MM.1S (cell line): ENCODE measurements at regions not wholly inside any gene's neighbourhood (a gene's known extent, or its start where the extent isn't known, plus 50 kb on each side); places are given as distances from the start of the nearest gene placed in this dataset.

Source experiments
- DNase-seq: peaks from one replicate; pipeline ENCODE4 v3.0.0-alpha.2; 2015
- H2AFZ ChIP-seq: fragments of 300-600 bp; sonication (generic); 2 replicates; pipeline ENCODE4 v1.6.0; 2016; ENCODE audit warnings: antibody characterized with exemption, low read length
- H3F3A ChIP-seq: fragments of 300-600 bp; sonication (generic); 2 replicates; pipeline ENCODE4 v1.6.1; 2016; ENCODE audit warnings: mild to moderate bottlenecking, antibody characterized with exemption, low read length, moderate library complexity, mixed read lengths; ENCODE audit not compliant: insufficient read depth
- H3K27ac ChIP-seq: fragments of 300-600 bp; sonication (generic); 2 replicates; pipeline ENCODE4 v1.5.1; 2016; ENCODE audit warnings: mild to moderate bottlenecking, low read length
- H3K27me3 ChIP-seq: fragments of 300-600 bp; sonication (generic); replicated peaks from 2 replicates; pipeline ENCODE4 v1.6.0; 2016; ENCODE audit warnings: low read length; ENCODE audit not compliant: insufficient read depth
- H3K36me3 ChIP-seq: fragments of 300-600 bp; sonication (generic); replicated peaks from 2 replicates; pipeline ENCODE4 v1.6.1; 2016; ENCODE audit warnings: mild to moderate bottlenecking, low read length, mixed read lengths; ENCODE audit not compliant: insufficient read depth
- H3K4me1 ChIP-seq: fragments of 300-600 bp; sonication (generic); 2 replicates; pipeline ENCODE4 v1.6.1; 2016; ENCODE audit warnings: low read length, mixed read lengths
- H3K4me2 ChIP-seq: fragments of 300-600 bp; sonication (generic); 2 replicates; pipeline ENCODE4 v1.6.0; 2016; ENCODE audit warnings: low read depth, low read length
- H3K4me3 ChIP-seq: fragments of 300-600 bp; sonication (generic); 2 replicates; pipeline ENCODE4 v1.5.1; 2016; ENCODE audit warnings: low read length, mixed read lengths
- H3K79me2 ChIP-seq: fragments of 300-600 bp; sonication (generic); 2 replicates; pipeline ENCODE4 v1.6.1; 2016; ENCODE audit warnings: mixed run types, low read length, mixed read lengths
- H3K9ac ChIP-seq: fragments of 300-600 bp; sonication (generic); 2 replicates; pipeline ENCODE4 v1.6.1; 2016; ENCODE audit warnings: low read length, mixed read lengths
- H3K9me2 ChIP-seq: fragments of 300-600 bp; sonication (generic); replicated peaks from 2 replicates; pipeline ENCODE4 v1.6.1; 2016; ENCODE audit warnings: mild to moderate bottlenecking, low read length, mixed read lengths; ENCODE audit not compliant: insufficient read depth
- H3K9me3 ChIP-seq: fragments of 300-600 bp; sonication (generic); replicated peaks from 2 replicates; pipeline ENCODE4 v1.6.1; 2016; ENCODE audit warnings: mild to moderate bottlenecking, low read length, mixed read lengths; ENCODE audit not compliant: insufficient read depth
- H4K20me1 ChIP-seq: fragments of 300-600 bp; sonication (generic); 2 replicates; pipeline ENCODE4 v1.6.1; 2016; ENCODE audit warnings: mild to moderate bottlenecking, low read length, moderate library complexity, mixed read lengths; ENCODE audit not compliant: insufficient read depth
- EZH2 ChIP-seq: fragments of 300-600 bp; sonication (generic); optimal IDR thresholded peaks from 2 replicates; pipeline ENCODE3; 2017; ENCODE audit warnings: low read depth, mild to moderate bottlenecking, antibody characterized with exemption, low read length, mixed read lengths
- EZH2phosphoT487 ChIP-seq: fragments of 300-600 bp; sonication (generic); IDR thresholded peaks from 2 replicates; pipeline ENCODE4 v1.6.1; 2018; ENCODE audit warnings: antibody characterized with exemption, low read length
- TF ChIP-seq, protein P1 (sequence below): fragments of 300-600 bp; sonication (generic); IDR thresholded peaks from 2 replicates; pipeline ENCODE4 v1.5.1; 2016; ENCODE audit warnings: antibody characterized with exemption, low read length, mixed read lengths

DNA sequence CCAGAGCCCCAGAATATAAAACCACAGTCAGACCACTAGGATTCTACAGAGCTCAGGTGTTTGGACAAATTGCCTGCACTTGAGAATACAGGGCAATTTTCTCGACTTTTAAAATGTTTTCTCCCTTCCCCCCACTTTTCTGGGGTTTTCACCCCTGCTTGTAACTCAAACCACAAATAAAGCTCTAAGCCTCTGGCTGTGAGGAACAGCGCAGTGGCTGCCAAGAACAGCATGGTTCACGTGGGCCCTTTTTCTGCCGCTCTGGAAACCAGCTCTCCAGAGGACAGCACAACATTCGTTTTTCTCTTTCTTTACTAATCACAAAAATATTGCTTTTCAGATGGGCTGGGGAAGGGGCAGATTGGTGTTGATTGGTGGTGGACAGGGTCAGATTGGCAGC lies 102.2 kb upstream of the JUN start:
- no peak overlapping the region for H3K9ac ChIP-seq
- H3K9me3 ChIP-seq, result no peaks in the 10 kb centered on the region
- no peak for DNase-seq
- no peaks in the 10 kb centered on the region for H3K79me2 ChIP-seq
- peaks cover 6% of the 10 kb centered on the region for H3F3A ChIP-seq
- no peaks in the 10 kb centered on the region for H3K9me2 ChIP-seq
- no peak overlapping the region for H3K4me3 ChIP-seq
- no peaks in the 10 kb centered on the region for H4K20me1 ChIP-seq
- no peak overlapping the region for H2AFZ ChIP-seq
- TF ChIP-seq EZH2phosphoT487 (no peak), EZH2 (no peak)
- TF ChIP-seq, protein P1, sequence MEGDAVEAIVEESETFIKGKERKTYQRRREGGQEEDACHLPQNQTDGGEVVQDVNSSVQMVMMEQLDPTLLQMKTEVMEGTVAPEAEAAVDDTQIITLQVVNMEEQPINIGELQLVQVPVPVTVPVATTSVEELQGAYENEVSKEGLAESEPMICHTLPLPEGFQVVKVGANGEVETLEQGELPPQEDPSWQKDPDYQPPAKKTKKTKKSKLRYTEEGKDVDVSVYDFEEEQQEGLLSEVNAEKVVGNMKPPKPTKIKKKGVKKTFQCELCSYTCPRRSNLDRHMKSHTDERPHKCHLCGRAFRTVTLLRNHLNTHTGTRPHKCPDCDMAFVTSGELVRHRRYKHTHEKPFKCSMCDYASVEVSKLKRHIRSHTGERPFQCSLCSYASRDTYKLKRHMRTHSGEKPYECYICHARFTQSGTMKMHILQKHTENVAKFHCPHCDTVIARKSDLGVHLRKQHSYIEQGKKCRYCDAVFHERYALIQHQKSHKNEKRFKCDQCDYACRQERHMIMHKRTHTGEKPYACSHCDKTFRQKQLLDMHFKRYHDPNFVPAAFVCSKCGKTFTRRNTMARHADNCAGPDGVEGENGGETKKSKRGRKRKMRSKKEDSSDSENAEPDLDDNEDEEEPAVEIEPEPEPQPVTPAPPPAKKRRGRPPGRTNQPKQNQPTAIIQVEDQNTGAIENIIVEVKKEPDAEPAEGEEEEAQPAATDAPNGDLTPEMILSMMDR, result no peak
- H3K4me1 ChIP-seq, result peaks cover 26% of the 10 kb centered on the region
- H3K36me3 ChIP-seq, result no peaks in the 10 kb centered on the region
- H3K27me3 ChIP-seq, result no peaks in the 10 kb centered on the region
- H3K27ac ChIP-seq, result no peak overlapping the region
- no peak overlapping the region for H3K4me2 ChIP-seq

GRCh38 chr1:58886611-58887010 lies 102.8 kb upstream of the JUN start:
- H3K4me1 ChIP-seq, result peaks cover 26% of the 10 kb centered on the region
- H2AFZ ChIP-seq, result no peak overlapping the region
- DNase-seq, result no peak
- no peaks in the 10 kb centered on the region for H3K27me3 ChIP-seq
- no peaks in the 10 kb centered on the region for H3K9me2 ChIP-seq
- no peak overlapping the region for H3K9ac ChIP-seq
- H4K20me1 ChIP-seq, result no peaks in the 10 kb centered on the region
- H3K36me3 ChIP-seq, result no peaks in the 10 kb centered on the region
- H3K79me2 ChIP-seq, result no peaks in the 10 kb centered on the region
- peaks cover 6% of the 10 kb centered on the region for H3F3A ChIP-seq
- H3K9me3 ChIP-seq, result no peaks in the 10 kb centered on the region
- TF ChIP-seq, protein P1, result no peak
- TF ChIP-seq EZH2phosphoT487 (no peak), EZH2 (no peak)
- H3K27ac ChIP-seq, result no peak overlapping the region
- H3K4me2 ChIP-seq, result no peak overlapping the region
- H3K4me3 ChIP-seq, result no peak overlapping the region

- no peak overlapping the region for H3K4me2 ChIP-seq
- no peaks in the 10 kb centered on the region for H3K36me3 ChIP-seq
- H3K9ac ChIP-seq, result no peak overlapping the region
- no peaks in the 10 kb centered on the region for H3K9me3 ChIP-seq
- H3K79me2 ChIP-seq, result no peaks in the 10 kb centered on the region
- H2AFZ ChIP-seq, result no peak overlapping the region
- H3K27me3 ChIP-seq, result no peaks in the 10 kb centered on the region
- H3F3A ChIP-seq, result peaks cover 6% of the 10 kb centered on the region
- H3K9me2 ChIP-seq, result no peaks in the 10 kb centered on the region
- TF ChIP-seq EZH2phosphoT487, result no peak
- TF ChIP-seq, protein P1, result no peak
- no peak for TF ChIP-seq EZH2
- H3K27ac ChIP-seq, result no peak overlapping the region
- H3K4me3 ChIP-seq, result no peak overlapping the region
- no peaks in the 10 kb centered on the region for H4K20me1 ChIP-seq
- H3K4me1 ChIP-seq, result peaks cover 26% of the 10 kb centered on the region
- DNase-seq, result no peak
These were observed 103.2 kb upstream of the JUN start for GRCh38 chr1:58887059-58887458.

- Histone ChIP-seq H3K36me3 (no peaks in the 10 kb centered on the region), H3K9ac (no peak overlapping the region), H3K4me2 (no peak overlapping the region), H3K27ac (no peak overlapping the region), H3K27me3 (no peaks in the 10 kb centered on the region), H3K79me2 (no peaks in the 10 kb centered on the region), H3K9me2 (no peaks in the 10 kb centered on the region), H3K4me1 (peaks cover 14% of the 10 kb centered on the region), H2AFZ (no peak overlapping the region), H3K4me3 (no peak overlapping the region), H3K9me3 (no peaks in the 10 kb centered on the region), H3F3A (0 out of 2 replicates have a peak, but pooled peaks cover under 1% of the 10 kb centered on the region), H4K20me1 (no peaks in the 10 kb centered on the region)
- no peak for TF ChIP-seq EZH2
- TF ChIP-seq, protein P1, result no peak
- no peak for TF ChIP-seq EZH2phosphoT487
- DNase-seq, result no peak
These were observed 105.0 kb upstream of the JUN start for GRCh38 chr1:58888833-58889232.
